Putamen (tissue), 1 donor: ENCODE measurements at regions not wholly inside any gene's neighbourhood (a gene's known extent, or its start where the extent isn't known, plus 50 kb on each side); places are given as distances from the start of the nearest gene placed in this dataset.
"Not testable (repeated sequence)": the region's sequence is repeated elsewhere in the genome, so short reads cannot be mapped to it uniquely, and the experiment has no call there.

Experiments
- DNase-seq: peaks from one replicate; pipeline ENCODE4 v3.0.0-alpha.2; 2016; ENCODE audit warnings: low spot score

DNA sequence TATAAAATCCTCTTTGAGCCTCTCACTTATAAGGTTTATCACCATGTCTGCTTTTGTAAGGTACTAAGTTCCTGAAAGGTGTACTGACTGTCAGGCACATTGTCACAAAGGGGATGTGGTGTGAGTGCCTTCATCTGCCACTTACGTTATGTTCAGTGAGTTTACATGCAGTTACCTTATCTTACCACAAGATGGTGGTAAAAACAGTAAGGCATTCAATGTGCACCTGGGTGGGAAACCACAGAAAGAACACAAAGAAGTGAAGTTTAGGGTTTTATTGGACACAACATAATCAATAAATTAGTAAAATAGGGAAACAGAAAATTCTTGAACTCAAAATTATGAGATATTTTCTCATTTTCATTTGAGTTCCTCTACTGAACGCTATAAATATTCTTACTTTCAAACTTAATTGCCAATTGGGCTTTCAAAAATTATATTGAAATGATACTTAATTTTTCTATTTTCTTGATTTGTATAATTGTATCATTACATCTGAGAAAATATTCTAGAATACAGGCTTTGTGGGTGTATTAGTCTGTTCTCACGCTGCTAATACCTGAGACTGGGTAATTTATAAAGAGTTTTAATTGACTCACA, 650.8 kb downstream of the PCDH7 start:
- DNase-seq: peak; percentile 11

DNA sequence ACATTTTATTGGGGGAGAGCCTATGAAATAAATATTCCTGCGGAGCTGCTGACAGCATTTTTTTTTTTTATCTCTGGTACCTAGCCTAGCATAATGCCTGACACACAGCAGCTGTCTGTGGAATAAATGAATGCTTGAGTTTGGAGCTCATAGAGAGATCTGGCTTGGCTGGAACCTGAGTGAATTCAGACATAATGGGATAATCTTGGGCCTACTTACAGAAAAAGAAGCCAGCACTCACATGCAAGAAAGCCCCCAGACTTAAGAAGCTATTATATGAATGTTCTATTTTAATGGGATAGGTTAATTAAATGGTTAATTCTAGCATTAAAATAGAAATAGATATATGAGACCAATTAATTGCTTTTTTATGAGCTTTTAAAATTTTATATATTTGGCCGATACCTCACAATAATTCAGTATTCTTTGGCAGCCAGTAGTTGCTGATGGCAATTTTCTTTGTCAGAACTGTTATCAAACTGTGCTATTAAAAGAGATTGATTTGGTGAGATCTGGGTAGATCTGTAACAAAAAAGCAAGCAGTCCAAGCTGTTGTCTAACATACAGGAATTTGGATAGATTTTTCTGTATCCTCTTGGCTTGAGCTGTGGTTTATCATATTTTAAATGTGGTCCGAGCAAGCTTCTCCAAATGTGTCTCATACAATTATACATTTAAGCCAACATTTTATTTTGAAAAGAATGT, 654.2 kb downstream of the PCDH7 start:
- DNase-seq: no peak

DNA sequence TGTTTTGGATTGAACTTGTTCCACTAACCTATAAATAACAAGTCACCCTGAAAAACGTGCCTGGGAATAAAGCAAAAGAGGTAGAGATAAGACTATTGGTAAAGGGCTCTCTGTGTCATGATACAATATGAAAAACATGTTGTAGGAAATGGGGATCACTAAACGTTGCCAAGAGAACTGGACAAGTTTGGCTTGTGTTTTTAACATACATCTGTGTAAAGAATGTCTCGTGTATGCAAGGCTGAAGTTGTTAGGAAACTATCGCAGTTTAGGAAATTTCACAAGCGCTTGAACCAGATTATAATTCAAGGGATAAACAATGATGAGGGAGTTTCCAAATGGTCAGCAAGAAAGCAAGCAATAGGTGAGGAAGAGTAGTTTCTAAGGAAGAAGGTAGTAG, 655.8 kb downstream of the PCDH7 start:
- no peak for DNase-seq

DNA sequence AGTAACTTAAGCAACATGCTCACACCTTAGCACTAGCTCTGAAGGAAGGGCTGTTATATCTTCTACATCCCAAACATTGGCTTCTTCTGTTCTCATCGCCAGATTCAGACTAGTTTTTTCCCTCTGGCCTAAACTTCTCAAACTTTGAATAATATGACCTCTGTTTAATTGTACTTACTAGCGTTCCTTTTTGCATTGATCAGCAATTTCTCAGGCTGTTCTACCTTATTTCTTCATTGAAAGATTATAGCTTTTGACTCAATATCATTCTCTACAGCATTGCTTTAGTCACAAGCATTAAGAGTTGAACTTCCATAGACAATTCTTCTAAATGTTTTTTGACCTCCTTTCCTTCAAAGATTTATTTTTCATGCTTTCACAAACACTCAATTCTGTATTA, 659.2 kb downstream of the PCDH7 start:
- DNase-seq: no peak

DNA sequence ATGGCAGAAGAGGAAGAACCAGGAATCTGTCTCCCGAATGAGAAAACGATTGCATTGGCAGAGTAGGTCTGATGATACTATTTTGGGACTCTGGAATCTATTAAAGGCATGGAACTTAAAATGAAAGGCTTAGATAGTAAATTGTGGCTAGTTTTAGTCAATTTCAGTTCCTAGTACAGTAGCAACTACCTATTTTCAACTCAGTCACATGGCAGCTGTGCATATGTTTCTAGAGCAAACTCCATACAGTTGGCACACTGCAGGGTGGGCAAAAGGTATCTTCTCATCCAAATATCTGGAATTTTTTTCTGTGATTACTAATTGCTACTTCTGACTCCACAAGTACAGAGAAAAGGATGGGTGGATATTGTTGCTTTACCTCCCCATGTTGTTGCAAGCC, 663.6 kb downstream of the PCDH7 start:
- no peak for DNase-seq

DNA sequence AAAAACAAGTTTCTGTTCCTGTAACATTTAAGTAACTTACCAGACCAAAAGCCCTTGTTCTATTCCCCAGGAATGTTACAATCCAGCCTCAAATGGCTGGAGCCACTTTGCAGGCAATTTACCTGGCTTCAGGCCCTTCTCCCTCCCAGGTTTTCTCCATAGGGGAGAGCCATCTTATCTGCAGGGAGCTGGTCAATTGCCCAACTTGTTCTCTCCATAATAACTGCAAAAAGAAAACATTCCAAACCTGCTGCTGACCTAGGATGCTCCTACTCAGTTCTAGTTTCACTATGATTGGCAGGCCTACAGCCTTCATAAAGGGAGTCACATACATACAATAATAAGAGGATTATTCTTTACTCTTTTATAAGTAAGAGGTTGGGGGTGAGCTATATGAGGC, 670.7 kb downstream of the PCDH7 start:
- DNase-seq: no peak

DNA sequence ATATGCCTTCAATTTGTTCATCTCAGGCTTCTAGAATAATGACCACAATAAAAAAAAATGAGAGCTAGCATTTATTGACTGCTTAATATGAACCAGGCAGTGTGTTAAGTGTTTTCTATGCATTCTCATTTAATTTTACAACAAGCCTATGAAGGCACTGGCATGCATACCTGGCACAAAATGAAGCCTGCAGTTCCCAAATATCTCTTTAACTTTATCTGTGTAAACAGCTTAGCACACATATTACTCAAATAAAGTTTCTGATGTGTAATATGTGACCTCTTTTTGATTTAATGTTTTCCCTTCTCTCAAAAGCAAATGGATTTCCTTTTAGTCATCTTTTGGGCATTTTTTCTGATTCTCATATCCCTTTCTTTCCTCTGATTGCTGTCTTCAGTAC, 671.8 kb downstream of the PCDH7 start:
- no peak for DNase-seq

DNA sequence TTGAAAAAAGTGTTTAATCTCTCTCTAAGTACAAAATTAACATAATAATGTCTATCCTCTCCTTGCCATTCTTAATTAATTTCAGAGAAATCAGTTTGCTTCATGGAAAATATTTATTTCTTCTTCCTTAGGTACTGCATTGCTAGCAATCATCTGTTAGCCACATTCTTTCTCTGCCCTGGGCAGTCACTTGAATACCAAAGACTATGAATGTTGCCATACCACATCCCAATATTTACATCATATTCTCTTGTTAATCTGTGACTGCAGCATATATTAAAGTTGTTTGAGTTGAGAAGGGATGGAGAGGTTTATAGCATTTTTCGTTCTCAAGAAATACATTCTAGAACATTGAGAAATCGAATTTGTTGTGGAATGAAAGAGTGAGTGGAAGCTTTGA, 672.8 kb downstream of the PCDH7 start:
- no peak for DNase-seq

DNA sequence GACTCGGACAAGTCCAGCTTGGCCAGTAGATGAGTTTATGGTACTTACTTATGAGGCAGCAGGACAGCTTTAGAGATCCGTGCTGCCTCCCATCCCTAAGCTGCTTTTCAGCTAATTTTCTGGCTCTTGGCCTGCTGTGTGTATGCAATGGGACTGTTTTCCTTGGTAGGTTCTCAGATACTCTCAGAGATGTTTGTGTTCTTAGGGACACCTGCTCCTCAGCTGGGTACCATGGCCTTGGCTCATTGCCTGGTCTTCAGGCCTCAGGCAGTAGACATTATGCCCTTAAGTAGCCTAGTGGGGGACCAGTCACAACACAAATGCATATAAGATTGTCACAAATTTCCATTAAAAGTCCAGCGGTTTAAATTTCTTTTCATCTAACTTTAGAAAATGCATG, 688.0 kb downstream of the PCDH7 start:
- DNase-seq: no peak

DNA sequence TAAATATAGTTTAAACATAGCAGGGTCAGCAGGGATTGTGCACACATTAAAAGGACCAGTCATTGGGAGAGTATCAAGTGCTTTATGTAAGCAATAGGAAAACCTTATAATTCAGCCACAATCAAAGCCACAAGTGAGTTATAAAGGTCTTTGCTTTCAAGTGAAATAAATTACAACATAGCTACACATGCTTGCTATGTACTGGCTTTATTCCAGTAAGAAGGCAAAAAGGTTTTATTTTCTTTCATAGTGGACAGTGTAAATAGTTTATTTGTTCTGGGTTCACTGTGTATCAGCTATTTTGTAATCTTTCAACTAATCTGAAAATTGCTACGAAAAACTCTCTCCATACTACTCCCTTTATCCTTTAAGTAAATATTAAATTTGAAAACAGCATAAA, 691.4 kb downstream of the PCDH7 start:
- DNase-seq: no peak

DNA sequence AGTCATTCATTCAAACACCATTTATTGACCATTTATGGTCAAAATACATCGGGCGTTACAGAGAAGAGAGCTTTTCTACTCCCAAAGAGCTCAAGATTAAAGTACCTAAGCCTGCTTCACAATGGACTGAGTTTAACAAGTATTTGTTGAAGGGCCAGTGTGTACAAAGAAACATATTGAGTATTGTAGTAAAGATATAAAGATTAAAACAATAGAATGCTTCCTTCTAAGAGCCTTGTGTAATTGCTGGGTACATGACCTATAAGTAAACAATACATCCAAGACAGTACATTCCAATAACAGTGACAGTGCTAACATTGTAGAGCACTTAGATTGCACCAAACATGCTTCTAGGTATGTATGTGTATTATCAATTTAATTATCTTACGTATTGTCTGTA, 695.5 kb downstream of the PCDH7 start:
- DNase-seq: no peak

DNA sequence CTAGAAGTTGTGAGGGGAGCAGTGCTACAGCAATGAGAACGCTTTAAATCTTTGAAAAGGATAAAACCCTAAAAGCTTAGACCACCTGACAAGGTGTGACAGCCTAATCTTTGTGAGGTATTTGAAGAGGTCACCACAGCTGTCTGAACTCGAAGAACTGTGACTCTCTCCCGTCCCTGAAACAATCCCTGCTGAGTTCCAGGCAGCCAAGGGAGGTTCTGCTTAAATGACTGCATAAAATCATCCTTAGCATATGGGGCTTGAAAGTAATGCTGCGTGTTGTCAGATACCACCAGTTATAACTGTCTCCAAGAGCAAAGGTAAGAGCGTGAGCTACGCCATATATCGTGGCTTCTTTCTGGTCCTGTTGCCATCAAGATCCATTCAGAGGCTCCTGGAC, 696.3 kb downstream of the PCDH7 start:
- no peak for DNase-seq

DNA sequence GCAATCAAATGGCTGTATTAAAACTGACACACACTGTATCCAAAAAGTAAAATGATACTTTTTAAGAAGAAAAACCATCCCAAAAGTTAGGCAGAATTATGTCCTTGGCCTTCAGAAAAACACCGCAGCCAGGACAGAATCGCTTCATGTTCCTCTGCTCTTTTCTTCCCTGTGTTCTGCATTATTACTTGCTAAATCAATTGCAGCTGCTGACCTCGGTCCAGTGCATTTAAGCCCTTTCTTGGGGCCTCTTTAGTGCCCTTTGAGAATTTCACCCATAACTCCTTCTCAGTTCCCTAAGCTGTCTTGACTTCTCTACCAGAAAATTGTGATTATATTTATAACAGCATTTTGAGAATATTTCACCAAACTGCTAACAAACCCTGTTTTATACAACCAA, 696.9 kb downstream of the PCDH7 start:
- no peak for DNase-seq

DNA sequence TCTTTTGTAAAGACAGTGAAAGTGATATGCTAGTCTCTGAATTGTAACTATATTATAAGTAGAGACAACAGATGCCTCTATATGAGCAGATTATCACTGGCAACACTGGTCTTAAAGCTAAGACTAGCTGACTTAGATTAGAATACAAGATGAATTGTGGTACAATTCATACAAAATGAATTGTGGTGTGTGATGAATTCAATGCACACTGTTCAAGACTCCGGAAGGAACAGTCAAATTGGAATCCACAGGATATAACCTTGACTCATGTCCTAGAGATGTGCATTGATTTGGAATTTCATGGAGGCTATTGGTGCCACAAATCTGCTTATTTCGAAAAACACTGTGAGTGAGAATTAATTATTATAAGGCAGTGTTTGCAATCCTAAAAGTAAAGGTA, 701.8 kb downstream of the PCDH7 start:
- DNase-seq: no peak

DNA sequence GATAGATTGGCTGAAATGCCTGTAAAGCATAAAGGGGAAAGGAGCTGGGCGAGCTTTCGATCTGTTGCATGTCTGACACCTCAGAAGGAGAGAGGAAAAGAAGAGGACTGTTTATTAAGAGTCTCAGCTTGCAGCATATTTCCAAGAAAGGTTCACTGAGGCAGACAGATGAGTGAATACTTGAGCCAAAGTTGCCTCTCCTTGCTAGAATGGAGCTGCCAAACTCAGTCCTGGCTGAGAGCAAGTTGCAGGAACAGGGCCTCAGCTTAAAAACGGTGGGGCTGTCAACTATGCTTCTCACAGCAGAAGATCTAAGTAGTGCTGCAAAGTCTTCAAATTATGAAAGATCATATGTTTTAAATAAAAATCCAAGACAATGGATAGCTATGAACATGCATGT, 707.5 kb downstream of the PCDH7 start:
- DNase-seq: no peak

DNA sequence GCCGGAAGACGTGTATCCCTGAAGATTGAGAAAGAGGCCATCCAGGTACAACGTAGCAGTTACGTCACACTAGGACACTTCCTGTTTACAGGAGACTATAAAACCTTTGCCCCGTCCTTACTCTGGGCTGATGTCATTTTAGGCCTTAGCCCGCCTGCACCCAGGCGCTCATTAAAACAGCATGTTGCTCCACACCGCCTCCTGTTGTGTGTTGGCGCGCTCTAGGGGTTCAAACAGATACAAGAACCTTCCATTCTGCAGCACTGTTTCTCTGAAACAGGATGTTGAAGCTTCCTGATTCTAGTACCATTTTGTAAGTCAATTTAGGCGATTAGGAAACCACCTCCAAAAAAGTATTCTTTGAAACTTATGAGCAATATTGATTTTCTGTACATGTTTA, 722.1 kb downstream of the PCDH7 start:
- no peak for DNase-seq

DNA sequence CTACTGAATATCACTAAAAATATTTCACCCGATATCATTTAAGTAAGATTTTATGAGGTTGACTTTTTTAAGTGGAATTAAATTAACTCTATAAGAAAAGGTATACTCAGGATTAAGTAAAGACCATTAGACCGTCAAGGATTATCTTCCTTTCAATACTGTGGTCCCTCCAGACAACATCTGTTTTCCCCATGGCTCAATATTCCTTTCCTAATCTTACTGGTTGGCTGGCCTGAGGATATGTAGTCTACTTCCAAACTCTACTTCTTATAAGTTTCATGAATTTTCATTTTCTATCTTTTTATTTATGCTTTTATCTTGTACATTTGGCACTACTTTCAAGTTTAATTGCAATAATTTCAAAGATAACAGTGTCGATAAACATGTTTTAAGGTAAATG, 725.4 kb downstream of the PCDH7 start:
- no peak for DNase-seq

DNA sequence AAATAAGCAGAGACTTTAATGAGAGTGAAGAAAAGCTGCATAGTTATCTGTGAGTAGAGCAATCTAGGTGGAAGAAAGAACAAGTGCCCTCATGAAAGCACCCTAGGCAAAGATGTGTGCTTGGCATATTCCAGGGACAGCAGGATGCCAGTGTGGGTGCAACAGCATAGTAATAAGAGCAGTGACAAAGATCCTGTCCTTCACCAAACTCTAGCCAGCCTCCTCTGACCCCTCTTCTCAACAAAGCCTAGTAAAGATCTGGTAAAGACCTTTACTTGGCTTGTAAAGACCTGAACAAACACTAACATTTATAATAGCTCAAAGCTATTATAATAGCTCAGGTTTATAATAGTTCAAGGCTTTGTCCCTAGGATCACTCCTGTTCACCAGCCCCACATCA, 735.4 kb downstream of the PCDH7 start:
- DNase-seq: no peak

DNA sequence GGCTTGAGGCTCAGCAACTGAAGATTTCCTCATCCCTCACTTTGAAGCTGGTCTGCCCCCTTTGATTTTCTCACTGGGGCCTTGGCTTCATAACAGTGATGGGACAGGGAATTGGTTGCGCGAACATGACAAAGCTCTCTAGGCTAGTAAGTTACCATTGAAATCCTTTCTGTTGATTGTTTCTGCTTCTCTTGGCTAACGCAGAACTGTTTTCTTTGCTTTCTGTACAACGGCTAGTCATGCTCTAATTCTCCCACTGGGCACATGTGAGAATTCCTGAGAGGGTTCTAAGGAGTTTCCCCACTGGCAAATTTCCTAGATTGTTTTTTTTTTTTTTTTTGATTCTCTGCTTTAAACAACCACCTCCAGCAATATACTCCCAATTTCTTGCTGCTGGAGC, 738.6 kb downstream of the PCDH7 start:
- no peak for DNase-seq

DNA sequence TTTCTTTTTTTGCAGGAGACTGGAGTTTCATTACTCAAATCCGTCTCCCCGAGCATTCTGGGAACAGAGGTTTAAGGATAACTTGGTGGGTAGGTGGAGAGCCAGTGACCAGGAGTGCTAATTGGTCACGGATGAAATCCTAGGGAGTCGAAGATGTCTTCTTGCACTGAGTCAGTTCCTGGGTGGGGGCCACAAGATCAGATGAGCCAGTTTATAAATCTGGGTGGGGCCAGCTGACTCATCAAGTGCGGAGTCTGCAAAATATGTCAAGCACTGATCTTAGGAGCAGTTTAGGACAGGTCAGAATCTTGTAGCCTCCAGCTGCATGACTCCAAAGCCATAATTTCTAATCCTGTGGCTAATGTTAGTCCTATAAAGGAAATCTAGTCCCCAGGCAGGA, 741.3 kb downstream of the PCDH7 start:
- DNase-seq: no peak

DNA sequence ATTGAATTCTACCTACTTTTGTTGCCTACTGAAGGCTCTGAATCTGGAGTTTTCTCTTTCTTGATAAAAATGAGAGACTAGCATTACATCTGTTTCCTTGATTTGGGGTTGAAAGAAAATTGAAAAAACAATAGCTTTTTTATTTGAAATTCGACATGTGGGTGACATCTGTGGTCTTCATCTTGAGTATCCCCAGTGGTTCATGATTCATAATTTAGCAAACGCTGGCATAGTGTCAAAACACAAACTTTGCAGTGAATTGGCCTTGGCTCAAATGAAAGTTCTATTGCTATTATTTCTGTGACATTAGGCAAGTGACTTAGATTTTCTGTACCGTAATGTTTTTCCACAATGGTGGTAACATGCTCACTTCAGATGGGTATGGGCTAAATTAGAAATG, 747.6 kb downstream of the PCDH7 start:
- DNase-seq: no peak

DNA sequence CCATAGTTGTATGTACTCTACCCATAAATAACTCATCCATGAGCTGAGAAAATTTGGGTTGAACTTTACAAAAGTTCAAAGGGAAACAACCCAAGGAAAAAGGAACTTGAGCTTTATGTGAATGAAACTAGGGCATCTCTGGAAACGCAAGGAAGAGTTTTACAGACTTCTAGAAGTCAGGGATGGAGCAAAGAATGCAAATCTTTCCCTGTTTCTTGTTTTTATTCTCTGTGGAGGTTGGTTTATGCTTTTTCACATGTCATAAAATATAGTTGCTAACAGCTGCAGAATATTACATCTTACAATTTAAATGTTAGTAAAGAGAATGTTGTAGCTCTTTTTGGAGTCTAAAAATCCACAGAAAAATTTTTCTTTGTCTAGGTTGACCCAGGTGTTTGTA, 754.1 kb downstream of the PCDH7 start:
- no peak for DNase-seq

DNA sequence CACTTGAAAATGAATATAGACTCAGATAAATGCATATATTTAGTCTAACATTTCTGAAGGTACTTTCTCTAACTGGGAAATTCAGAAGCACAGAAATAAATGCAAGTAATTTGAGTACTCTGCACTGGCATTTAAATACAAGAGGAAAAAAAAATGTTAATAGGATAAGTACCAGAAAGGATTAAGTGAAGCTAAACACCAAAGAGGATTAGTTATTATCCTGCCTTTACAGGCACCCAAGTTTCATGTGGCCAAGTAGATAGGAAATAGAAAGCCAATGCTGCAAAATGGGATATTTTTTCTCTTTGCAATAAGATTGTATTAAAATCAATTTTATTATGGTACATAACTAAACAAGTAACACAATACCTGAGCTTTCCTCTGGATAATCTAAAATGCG, 762.5 kb downstream of the PCDH7 start:
- no peak for DNase-seq

DNA sequence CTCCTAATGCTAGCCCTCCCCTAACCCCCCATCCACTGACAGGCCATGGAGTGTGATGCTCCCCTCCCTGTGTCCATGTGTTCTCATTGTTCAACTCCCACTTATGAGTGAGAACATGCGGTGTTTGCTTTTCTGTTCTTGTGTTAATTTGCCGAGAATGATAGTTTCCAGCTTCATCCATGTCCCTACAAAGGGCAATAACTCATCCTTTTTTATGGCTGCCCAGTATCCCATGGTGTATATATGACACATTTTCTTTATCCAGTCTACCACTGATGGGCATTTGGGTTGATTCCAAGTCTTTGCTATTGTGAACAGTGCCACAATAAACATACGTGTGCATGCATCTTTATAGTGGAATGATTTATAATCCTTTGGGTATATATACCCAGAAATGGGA, 779.0 kb downstream of the PCDH7 start:
- DNase-seq: not testable (repeated sequence)
